ENCODE measurements at regions not wholly inside any gene's neighbourhood (a gene's known extent, or its start where the extent isn't known, plus 50 kb on each side); places are given as distances from the start of the nearest gene placed in this dataset.

GRCh38 chr12:111111681-111112080 is 191.3 kb upstream of the MYL2 start:
- TF ChIP-seq TCF7L2 (IDR thresholded peaks at IDR 0.05; ENCODE audit: borderline replicate concordance, extremely low read depth, insufficient read depth, insufficient read length) (no peak), CTCF (IDR thresholded peaks at IDR 0.05 in 2 of 3, conservative IDR thresholded peaks at IDR 0.05 in 1 of 3; ENCODE audit: borderline replicate concordance in 1 of 3, insufficient read depth in 1 of 3, low read depth in 2 of 3, low read length in 2 of 3) (no peak), POLR2A (IDR thresholded peaks at IDR 0.05; ENCODE audit: borderline replicate concordance, extremely low read depth, insufficient read depth, insufficient read length) (no peak), MAX (IDR thresholded peaks at IDR 0.05) (no peak), EZH2phosphoT487 (IDR thresholded peaks at IDR 0.05; ENCODE audit: borderline replicate concordance) (no peak), EZH2 (IDR thresholded peaks at IDR 0.05) (no peak), SIN3A (IDR thresholded peaks at IDR 0.05; ENCODE audit: low read depth) (no peak), ATF3 (IDR thresholded peaks at IDR 0.05) (no peak), REST (IDR thresholded peaks at IDR 0.05; ENCODE audit: low read depth) (no peak)
